ENCODE measurements at regions not wholly inside any gene's neighbourhood (a gene's known extent, or its start where the extent isn't known, plus 50 kb on each side); places are given as distances from the start of the nearest gene placed in this dataset.

GRCh38 chr4:28913466-28913865, 1806.7 kb upstream of the PCDH7 start:
- no peaks in the 10 kb centered on the region for H3K9me3 ChIP-seq (ENCODE audit: control insufficient read depth in 2 of 2, low read length in 2 of 2)
- H3K27me3 ChIP-seq (ENCODE audit: control insufficient read depth in 2 of 2, insufficient read depth in 2 of 2, low read length in 2 of 2) = no peaks in the 10 kb centered on the region
- H3K27ac ChIP-seq (ENCODE audit: low read depth in 2 of 2, low read length in 2 of 2) = no peak overlapping the region
- H3K9ac ChIP-seq (ENCODE audit: low read depth in 1 of 2, low read length in 2 of 2) = no peak overlapping the region
- H3K4me1 ChIP-seq (ENCODE audit: control insufficient read depth in 2 of 2, insufficient read depth in 2 of 2, low read length in 2 of 2) = no peaks in the 10 kb centered on the region
- no peaks in the 10 kb centered on the region for H3K36me3 ChIP-seq (ENCODE audit: control insufficient read depth in 2 of 2, insufficient read depth in 2 of 2, low read length in 2 of 2)
- H3K4me3 ChIP-seq (ENCODE audit: low read length in 2 of 2) = no peak overlapping the region

- Histone ChIP-seq H3K9ac (ENCODE audit: low read depth in 1 of 2, low read length in 2 of 2) (no peak overlapping the region), H3K9me3 (ENCODE audit: control insufficient read depth in 2 of 2, low read length in 2 of 2) (no peaks in the 10 kb centered on the region), H3K4me1 (ENCODE audit: control insufficient read depth in 2 of 2, insufficient read depth in 2 of 2, low read length in 2 of 2) (no peaks in the 10 kb centered on the region), H3K36me3 (ENCODE audit: control insufficient read depth in 2 of 2, insufficient read depth in 2 of 2, low read length in 2 of 2) (no peaks in the 10 kb centered on the region), H3K27me3 (ENCODE audit: control insufficient read depth in 2 of 2, insufficient read depth in 2 of 2, low read length in 2 of 2) (no peaks in the 10 kb centered on the region), H3K27ac (ENCODE audit: low read depth in 2 of 2, low read length in 2 of 2) (no peak overlapping the region), H3K4me3 (ENCODE audit: low read length in 2 of 2) (no peak overlapping the region)
Measured at GRCh38 chr4:28916585-28916984, 1803.6 kb upstream of the PCDH7 start.

GRCh38 chr4:28918871-28919270, 1801.3 kb upstream of the PCDH7 start:
- Histone ChIP-seq H3K27me3 (ENCODE audit: control insufficient read depth in 2 of 2, insufficient read depth in 2 of 2, low read length in 2 of 2) (no peaks in the 10 kb centered on the region), H3K27ac (ENCODE audit: low read depth in 2 of 2, low read length in 2 of 2) (no peak overlapping the region), H3K36me3 (ENCODE audit: control insufficient read depth in 2 of 2, insufficient read depth in 2 of 2, low read length in 2 of 2) (no peaks in the 10 kb centered on the region), H3K4me3 (ENCODE audit: low read length in 2 of 2) (no peak overlapping the region), H3K4me1 (ENCODE audit: control insufficient read depth in 2 of 2, insufficient read depth in 2 of 2, low read length in 2 of 2) (no peaks in the 10 kb centered on the region), H3K9ac (ENCODE audit: low read depth in 1 of 2, low read length in 2 of 2) (no peak overlapping the region), H3K9me3 (ENCODE audit: control insufficient read depth in 2 of 2, low read length in 2 of 2) (no peaks in the 10 kb centered on the region)

GRCh38 chr4:28921886-28922285, 1798.3 kb upstream of the PCDH7 start:
- Histone ChIP-seq H3K4me1 (ENCODE audit: control insufficient read depth in 2 of 2, insufficient read depth in 2 of 2, low read length in 2 of 2) (no peaks in the 10 kb centered on the region), H3K27ac (ENCODE audit: low read depth in 2 of 2, low read length in 2 of 2) (no peak overlapping the region), H3K9ac (ENCODE audit: low read depth in 1 of 2, low read length in 2 of 2) (no peak overlapping the region), H3K4me3 (ENCODE audit: low read length in 2 of 2) (no peak overlapping the region), H3K36me3 (ENCODE audit: control insufficient read depth in 2 of 2, insufficient read depth in 2 of 2, low read length in 2 of 2) (no peaks in the 10 kb centered on the region), H3K27me3 (ENCODE audit: control insufficient read depth in 2 of 2, insufficient read depth in 2 of 2, low read length in 2 of 2) (no peaks in the 10 kb centered on the region), H3K9me3 (ENCODE audit: control insufficient read depth in 2 of 2, low read length in 2 of 2) (no peaks in the 10 kb centered on the region)

- no peak overlapping the region for H3K27ac ChIP-seq (ENCODE audit: low read depth in 2 of 2, low read length in 2 of 2)
- no peaks in the 10 kb centered on the region for H3K9me3 ChIP-seq (ENCODE audit: control insufficient read depth in 2 of 2, low read length in 2 of 2)
- no peaks in the 10 kb centered on the region for H3K36me3 ChIP-seq (ENCODE audit: control insufficient read depth in 2 of 2, insufficient read depth in 2 of 2, low read length in 2 of 2)
- no peak overlapping the region for H3K9ac ChIP-seq (ENCODE audit: low read depth in 1 of 2, low read length in 2 of 2)
- no peak overlapping the region for H3K4me3 ChIP-seq (ENCODE audit: low read length in 2 of 2)
- H3K4me1 ChIP-seq (ENCODE audit: control insufficient read depth in 2 of 2, insufficient read depth in 2 of 2, low read length in 2 of 2) = no peaks in the 10 kb centered on the region
- H3K27me3 ChIP-seq (ENCODE audit: control insufficient read depth in 2 of 2, insufficient read depth in 2 of 2, low read length in 2 of 2) = no peaks in the 10 kb centered on the region
Measured at GRCh38 chr4:28926156-28926555, 1794.0 kb upstream of the PCDH7 start.

GRCh38 chr4:28942631-28943030, 1777.5 kb upstream of the PCDH7 start:
- Histone ChIP-seq H3K9ac (ENCODE audit: low read depth in 1 of 2, low read length in 2 of 2) (no peak overlapping the region), H3K36me3 (ENCODE audit: control insufficient read depth in 2 of 2, insufficient read depth in 2 of 2, low read length in 2 of 2) (no peaks in the 10 kb centered on the region), H3K4me1 (ENCODE audit: control insufficient read depth in 2 of 2, insufficient read depth in 2 of 2, low read length in 2 of 2) (no peaks in the 10 kb centered on the region), H3K9me3 (ENCODE audit: control insufficient read depth in 2 of 2, low read length in 2 of 2) (no peaks in the 10 kb centered on the region), H3K4me3 (ENCODE audit: low read length in 2 of 2) (no peak overlapping the region), H3K27ac (ENCODE audit: low read depth in 2 of 2, low read length in 2 of 2) (no peak overlapping the region), H3K27me3 (ENCODE audit: control insufficient read depth in 2 of 2, insufficient read depth in 2 of 2, low read length in 2 of 2) (no peaks in the 10 kb centered on the region)

GRCh38 chr4:28947374-28947773, 1772.8 kb upstream of the PCDH7 start:
- H3K27me3 ChIP-seq (ENCODE audit: control insufficient read depth in 2 of 2, insufficient read depth in 2 of 2, low read length in 2 of 2) = no peaks in the 10 kb centered on the region
- no peaks in the 10 kb centered on the region for H3K9me3 ChIP-seq (ENCODE audit: control insufficient read depth in 2 of 2, low read length in 2 of 2)
- H3K4me1 ChIP-seq (ENCODE audit: control insufficient read depth in 2 of 2, insufficient read depth in 2 of 2, low read length in 2 of 2) = no peaks in the 10 kb centered on the region
- H3K4me3 ChIP-seq (ENCODE audit: low read length in 2 of 2) = no peak overlapping the region
- H3K36me3 ChIP-seq (ENCODE audit: control insufficient read depth in 2 of 2, insufficient read depth in 2 of 2, low read length in 2 of 2) = no peaks in the 10 kb centered on the region
- no peak overlapping the region for H3K27ac ChIP-seq (ENCODE audit: low read depth in 2 of 2, low read length in 2 of 2)
- no peak overlapping the region for H3K9ac ChIP-seq (ENCODE audit: low read depth in 1 of 2, low read length in 2 of 2)

- no peak overlapping the region for H3K27ac ChIP-seq (ENCODE audit: low read depth in 2 of 2, low read length in 2 of 2)
- H3K9ac ChIP-seq (ENCODE audit: low read depth in 1 of 2, low read length in 2 of 2) = no peak overlapping the region
- H3K27me3 ChIP-seq (ENCODE audit: control insufficient read depth in 2 of 2, insufficient read depth in 2 of 2, low read length in 2 of 2) = no peaks in the 10 kb centered on the region
- H3K36me3 ChIP-seq (ENCODE audit: control insufficient read depth in 2 of 2, insufficient read depth in 2 of 2, low read length in 2 of 2) = no peaks in the 10 kb centered on the region
- H3K4me3 ChIP-seq (ENCODE audit: low read length in 2 of 2) = no peak overlapping the region
- H3K4me1 ChIP-seq (ENCODE audit: control insufficient read depth in 2 of 2, insufficient read depth in 2 of 2, low read length in 2 of 2) = no peaks in the 10 kb centered on the region
- no peaks in the 10 kb centered on the region for H3K9me3 ChIP-seq (ENCODE audit: control insufficient read depth in 2 of 2, low read length in 2 of 2)
Measured at GRCh38 chr4:28948501-28948900, 1771.7 kb upstream of the PCDH7 start.

- Histone ChIP-seq H3K4me3 (ENCODE audit: low read length in 2 of 2) (no peak overlapping the region), H3K36me3 (ENCODE audit: control insufficient read depth in 2 of 2, insufficient read depth in 2 of 2, low read length in 2 of 2) (no peaks in the 10 kb centered on the region), H3K27me3 (ENCODE audit: control insufficient read depth in 2 of 2, insufficient read depth in 2 of 2, low read length in 2 of 2) (no peaks in the 10 kb centered on the region), H3K27ac (ENCODE audit: low read depth in 2 of 2, low read length in 2 of 2) (no peak overlapping the region), H3K4me1 (ENCODE audit: control insufficient read depth in 2 of 2, insufficient read depth in 2 of 2, low read length in 2 of 2) (no peaks in the 10 kb centered on the region), H3K9ac (ENCODE audit: low read depth in 1 of 2, low read length in 2 of 2) (no peak overlapping the region), H3K9me3 (ENCODE audit: control insufficient read depth in 2 of 2, low read length in 2 of 2) (peaks cover 2 to 3% of the 10 kb centered on the region in 2 donors)
Measured at GRCh38 chr4:28966982-28967381, 1753.2 kb upstream of the PCDH7 start.

GRCh38 chr4:28973587-28974350, 1746.4 kb upstream of the PCDH7 start:
- no peaks in the 10 kb centered on the region for H3K4me1 ChIP-seq (ENCODE audit: control insufficient read depth in 2 of 2, insufficient read depth in 2 of 2, low read length in 2 of 2)
- H3K9ac ChIP-seq (ENCODE audit: low read depth in 1 of 2, low read length in 2 of 2) = no peak overlapping the region
- H3K36me3 ChIP-seq (ENCODE audit: control insufficient read depth in 2 of 2, insufficient read depth in 2 of 2, low read length in 2 of 2) = no peaks in the 10 kb centered on the region
- no peak overlapping the region for H3K27ac ChIP-seq (ENCODE audit: low read depth in 2 of 2, low read length in 2 of 2)
- H3K27me3 ChIP-seq (ENCODE audit: control insufficient read depth in 2 of 2, insufficient read depth in 2 of 2, low read length in 2 of 2) = no peaks in the 10 kb centered on the region
- H3K4me3 ChIP-seq (ENCODE audit: low read length in 2 of 2) = no peak overlapping the region
- no peaks in the 10 kb centered on the region for H3K9me3 ChIP-seq (ENCODE audit: control insufficient read depth in 2 of 2, low read length in 2 of 2)

All from mucosa of rectum (tissue), 2 donors.